Duodenal mucosa (tissue), 2 donors: ENCODE measurements at regions not wholly inside any gene's neighbourhood (a gene's known extent, or its start where the extent isn't known, plus 50 kb on each side); places are given as distances from the start of the nearest gene placed in this dataset.

Experiments used
- H3K27ac ChIP-seq: one replicate; pipeline ENCODE4 v1.7.0; 2013; ENCODE audit warnings: low read depth, low read length
- H3K27me3 ChIP-seq, 2 donors: one replicate each; pipeline ENCODE4 v1.7.0; 2013; ENCODE audit warnings: low read length in 2 of 2, control low read depth in 1 of 2; ENCODE audit not compliant: insufficient read depth in 2 of 2, control insufficient read depth in 1 of 2
- H3K36me3 ChIP-seq, 2 donors: one replicate each; pipeline ENCODE4 v1.7.0; 2013; ENCODE audit warnings: low read length in 2 of 2, control low read depth in 1 of 2; ENCODE audit not compliant: insufficient read depth in 2 of 2, control insufficient read depth in 1 of 2
- H3K4me1 ChIP-seq, 2 donors: one replicate each; pipeline ENCODE4 v1.7.0; 2013; ENCODE audit warnings: low read length in 2 of 2, control low read depth in 1 of 2; ENCODE audit not compliant: insufficient read depth in 2 of 2, control insufficient read depth in 1 of 2
- H3K4me3 ChIP-seq, 2 donors: one replicate each; pipeline ENCODE4 v1.7.0; 2013; ENCODE audit warnings: low read length in 2 of 2, low read depth in 1 of 2
- H3K9ac ChIP-seq, 2 donors: one replicate each; pipeline ENCODE4 v1.7.0; 2013; ENCODE audit warnings: low read length in 2 of 2, low read depth in 1 of 2
- H3K9me3 ChIP-seq, 2 donors: one replicate each; pipeline ENCODE4 v1.7.0; 2013; ENCODE audit warnings: low read length in 2 of 2, control low read depth in 1 of 2; ENCODE audit not compliant: control insufficient read depth in 1 of 2

GRCh38 chr15:97196048-97197014, 764.2 kb upstream of the ARRDC4 start:
- no peak overlapping the region for H3K27ac ChIP-seq
- H3K27me3 ChIP-seq: no peaks in the 10 kb centered on the region
- H3K9ac ChIP-seq: no peak overlapping the region
- H3K9me3 ChIP-seq: no peaks in the 10 kb centered on the region
- H3K4me3 ChIP-seq: no peak overlapping the region
- no peaks in the 10 kb centered on the region for H3K4me1 ChIP-seq
- H3K36me3 ChIP-seq: no peaks in the 10 kb centered on the region

- Histone ChIP-seq H3K27ac (no peak overlapping the region), H3K9me3 (no peaks in the 10 kb centered on the region), H3K36me3 (no peaks in the 10 kb centered on the region), H3K4me1 (no peaks in the 10 kb centered on the region), H3K9ac (no peak overlapping the region), H3K27me3 (no peaks in the 10 kb centered on the region), H3K4me3 (no peak overlapping the region)
Observed at GRCh38 chr15:97199393-97200051, 761.0 kb upstream of the ARRDC4 start.

- H3K27me3 ChIP-seq: no peaks in the 10 kb centered on the region
- H3K36me3 ChIP-seq: no peaks in the 10 kb centered on the region
- H3K27ac ChIP-seq: no peak overlapping the region
- H3K9me3 ChIP-seq: no peaks in the 10 kb centered on the region
- no peaks in the 10 kb centered on the region for H3K4me1 ChIP-seq
- H3K9ac ChIP-seq: no peak overlapping the region
- no peak overlapping the region for H3K4me3 ChIP-seq
Observed at GRCh38 chr15:97200161-97200560, 760.3 kb upstream of the ARRDC4 start.

- Histone ChIP-seq H3K27me3 (no peaks in the 10 kb centered on the region), H3K27ac (no peak overlapping the region), H3K9ac (no peak overlapping the region), H3K9me3 (no peaks in the 10 kb centered on the region), H3K4me1 (no peaks in the 10 kb centered on the region), H3K36me3 (no peaks in the 10 kb centered on the region), H3K4me3 (no peak overlapping the region)
Observed at GRCh38 chr15:97210277-97210676, 750.2 kb upstream of the ARRDC4 start.

- no peak overlapping the region for H3K27ac ChIP-seq
- H3K4me3 ChIP-seq: no peak overlapping the region
- H3K9ac ChIP-seq: no peak overlapping the region
- H3K9me3 ChIP-seq: no peaks in the 10 kb centered on the region
- H3K27me3 ChIP-seq: no peaks in the 10 kb centered on the region
- no peaks in the 10 kb centered on the region for H3K36me3 ChIP-seq
- no peaks in the 10 kb centered on the region for H3K4me1 ChIP-seq
Observed at GRCh38 chr15:97215629-97216028, 744.9 kb upstream of the ARRDC4 start.

GRCh38 chr15:97224191-97224641, 736.3 kb upstream of the ARRDC4 start:
- Histone ChIP-seq H3K9me3 (no peaks in the 10 kb centered on the region), H3K4me3 (no peak overlapping the region), H3K9ac (no peak overlapping the region), H3K36me3 (no peaks in the 10 kb centered on the region), H3K27me3 (no peaks in the 10 kb centered on the region), H3K4me1 (no peaks in the 10 kb centered on the region), H3K27ac (no peak overlapping the region)

GRCh38 chr15:97234851-97235610, 725.5 kb upstream of the ARRDC4 start:
- Histone ChIP-seq H3K27me3 (no peaks in the 10 kb centered on the region), H3K9me3 (no peaks in the 10 kb centered on the region), H3K27ac (no peak overlapping the region), H3K4me1 (no peaks in the 10 kb centered on the region), H3K9ac (no peak overlapping the region), H3K4me3 (no peak overlapping the region), H3K36me3 (no peaks in the 10 kb centered on the region)

- Histone ChIP-seq H3K27me3 (no peaks in the 10 kb centered on the region), H3K27ac (no peak overlapping the region), H3K36me3 (no peaks in the 10 kb centered on the region), H3K9ac (no peak overlapping the region), H3K4me1 (no peaks in the 10 kb centered on the region), H3K9me3 (no peaks in the 10 kb centered on the region), H3K4me3 (no peak overlapping the region)
Observed at GRCh38 chr15:97235611-97235985, 724.9 kb upstream of the ARRDC4 start.

- no peaks in the 10 kb centered on the region for H3K36me3 ChIP-seq
Observed at GRCh38 chr15:97236140-97236539, 724.4 kb upstream of the ARRDC4 start.

GRCh38 chr15:97237160-97237559, 723.3 kb upstream of the ARRDC4 start:
- H3K36me3 ChIP-seq: no peaks in the 10 kb centered on the region
- no peaks in the 10 kb centered on the region for H3K27me3 ChIP-seq
- H3K4me3 ChIP-seq: no peak overlapping the region
- H3K9ac ChIP-seq: no peak overlapping the region
- H3K27ac ChIP-seq: no peak overlapping the region
- H3K4me1 ChIP-seq: no peaks in the 10 kb centered on the region
- no peaks in the 10 kb centered on the region for H3K9me3 ChIP-seq

More at GRCh38 chr15:97236140-97236539, 724.4 kb upstream of the ARRDC4 start:
- Histone ChIP-seq H3K4me3 (no peak overlapping the region), H3K9me3 (no peaks in the 10 kb centered on the region), H3K27me3 (no peaks in the 10 kb centered on the region), H3K27ac (no peak overlapping the region), H3K9ac (no peak overlapping the region), H3K4me1 (no peaks in the 10 kb centered on the region)
